Stimulated activated memory B cell treated with anti-CD40 and anti-IgM and Interleukin-4, amounts not matched to agents 10 μg/mL and 1 μg/mL and 100 μg/mL, for 72 hours (primary cell): ENCODE measurements at regions not wholly inside any gene's neighbourhood (a gene's known extent, or its start where the extent isn't known, plus 50 kb on each side); places are given as distances from the start of the nearest gene placed in this dataset.

Source experiments
- ATAC-seq: fragments of 150-1000 bp; cut with Tn5 transposase; 2 replicates; pipeline ENCODE4 v1.10.0; 2021
- H3K27ac Mint-ChIP-seq: one replicate; pipeline ENCODE4 v1.8.0; 2022; ENCODE audit warnings: mild to moderate bottlenecking, mixed read lengths
- H3K27me3 Mint-ChIP-seq: one replicate; pipeline ENCODE4 v1.8.0; 2022; ENCODE audit warnings: mixed read lengths
- H3K36me3 Mint-ChIP-seq: one replicate; pipeline ENCODE4 v1.8.0; 2022; ENCODE audit warnings: mixed read lengths
- H3K4me1 Mint-ChIP-seq: one replicate; pipeline ENCODE4 v1.8.0; 2022; ENCODE audit warnings: mixed read lengths
- H3K4me3 Mint-ChIP-seq: one replicate; pipeline ENCODE4 v1.8.0; 2022; ENCODE audit warnings: mild to moderate bottlenecking, moderate library complexity, mixed read lengths
- H3K9me3 Mint-ChIP-seq: one replicate; pipeline ENCODE4 v1.8.0; 2022; ENCODE audit warnings: mixed read lengths

- ATAC-seq, result no peak
- Mint-ChIP-seq H3K27ac (no peak overlapping the region), H3K4me1 (no peaks in the 10 kb centered on the region), H3K36me3 (no peaks in the 10 kb centered on the region), H3K4me3 (no peak overlapping the region), H3K9me3 (no peaks in the 10 kb centered on the region), H3K27me3 (no peaks in the 10 kb centered on the region)
These were observed 527.1 kb upstream of the MARCKS start for GRCh38 chr6:113329942-113330635.

GRCh38 chr6:113330636-113330946 lies 526.6 kb upstream of the MARCKS start:
- H3K27me3 Mint-ChIP-seq, result no peaks in the 10 kb centered on the region
- no peaks in the 10 kb centered on the region for H3K4me1 Mint-ChIP-seq
- no peak for ATAC-seq
- H3K27ac Mint-ChIP-seq, result no peak overlapping the region
- H3K9me3 Mint-ChIP-seq, result no peaks in the 10 kb centered on the region
- H3K4me3 Mint-ChIP-seq, result no peak overlapping the region
- H3K36me3 Mint-ChIP-seq, result no peaks in the 10 kb centered on the region

GRCh38 chr6:113331021-113331420 lies 526.1 kb upstream of the MARCKS start:
- no peaks in the 10 kb centered on the region for H3K27me3 Mint-ChIP-seq
- H3K4me3 Mint-ChIP-seq, result no peak overlapping the region
- ATAC-seq, result no peak
- H3K4me1 Mint-ChIP-seq, result no peaks in the 10 kb centered on the region
- no peaks in the 10 kb centered on the region for H3K36me3 Mint-ChIP-seq
- no peak overlapping the region for H3K27ac Mint-ChIP-seq
- no peaks in the 10 kb centered on the region for H3K9me3 Mint-ChIP-seq

- Mint-ChIP-seq H3K4me1 (peaks cover 13% of the 10 kb centered on the region), H3K36me3 (no peaks in the 10 kb centered on the region)
These were observed 518.5 kb upstream of the MARCKS start for GRCh38 chr6:113338644-113339043.

GRCh38 chr6:113339209-113339608 lies 517.9 kb upstream of the MARCKS start:
- Mint-ChIP-seq H3K27me3 (no peaks in the 10 kb centered on the region), H3K4me3 (no peak overlapping the region), H3K27ac (no peak overlapping the region), H3K4me1 (peaks cover 13% of the 10 kb centered on the region), H3K36me3 (no peaks in the 10 kb centered on the region), H3K9me3 (no peaks in the 10 kb centered on the region)
- ATAC-seq, result no peak

More at GRCh38 chr6:113338644-113339043, 518.5 kb upstream of the MARCKS start:
- Mint-ChIP-seq H3K27ac (no peak overlapping the region), H3K27me3 (no peaks in the 10 kb centered on the region), H3K4me3 (no peak overlapping the region), H3K9me3 (no peaks in the 10 kb centered on the region)
- ATAC-seq, result no peak

- Mint-ChIP-seq H3K9me3 (no peaks in the 10 kb centered on the region), H3K36me3 (no peaks in the 10 kb centered on the region), H3K4me1 (peaks cover 13% of the 10 kb centered on the region), H3K4me3 (peak overlapping the region; percentile 22), H3K27ac (peak overlapping the region; percentile 39), H3K27me3 (no peaks in the 10 kb centered on the region)
- peak; percentile 73 for ATAC-seq
These were observed 516.8 kb upstream of the MARCKS start for GRCh38 chr6:113340371-113340770.

- Mint-ChIP-seq H3K4me3 (no peak overlapping the region), H3K27me3 (no peaks in the 10 kb centered on the region)
These were observed 513.2 kb upstream of the MARCKS start for GRCh38 chr6:113343940-113344339.

GRCh38 chr6:113344969-113345368 lies 512.2 kb upstream of the MARCKS start:
- no peaks in the 10 kb centered on the region for H3K27me3 Mint-ChIP-seq
- no peak for ATAC-seq
- H3K4me1 Mint-ChIP-seq, result peaks cover 5% of the 10 kb centered on the region
- no peak overlapping the region for H3K27ac Mint-ChIP-seq
- H3K36me3 Mint-ChIP-seq, result no peaks in the 10 kb centered on the region
- no peaks in the 10 kb centered on the region for H3K9me3 Mint-ChIP-seq
- H3K4me3 Mint-ChIP-seq, result no peak overlapping the region

More at GRCh38 chr6:113343940-113344339, 513.2 kb upstream of the MARCKS start:
- Mint-ChIP-seq H3K9me3 (no peaks in the 10 kb centered on the region), H3K27ac (no peak overlapping the region), H3K4me1 (peaks cover 13% of the 10 kb centered on the region), H3K36me3 (no peaks in the 10 kb centered on the region)
- no peak for ATAC-seq

- no peaks in the 10 kb centered on the region for H3K27me3 Mint-ChIP-seq
- H3K9me3 Mint-ChIP-seq, result no peaks in the 10 kb centered on the region
- no peaks in the 10 kb centered on the region for H3K36me3 Mint-ChIP-seq
- no peak overlapping the region for H3K27ac Mint-ChIP-seq
- H3K4me3 Mint-ChIP-seq, result no peak overlapping the region
- no peak for ATAC-seq
- peaks cover 7% of the 10 kb centered on the region for H3K4me1 Mint-ChIP-seq
These were observed 509.7 kb upstream of the MARCKS start for GRCh38 chr6:113347436-113347835.

- Mint-ChIP-seq H3K36me3 (no peaks in the 10 kb centered on the region), H3K27me3 (no peaks in the 10 kb centered on the region), H3K4me3 (no peak overlapping the region), H3K27ac (no peak overlapping the region), H3K4me1 (peaks cover 7% of the 10 kb centered on the region), H3K9me3 (no peaks in the 10 kb centered on the region)
- ATAC-seq, result no peak
These were observed 506.7 kb upstream of the MARCKS start for GRCh38 chr6:113350461-113350860.

GRCh38 chr6:113351173-113351834 lies 505.8 kb upstream of the MARCKS start:
- no peak overlapping the region for H3K4me3 Mint-ChIP-seq
- no peaks in the 10 kb centered on the region for H3K9me3 Mint-ChIP-seq
- no peak overlapping the region for H3K27ac Mint-ChIP-seq
- peaks cover 2% of the 10 kb centered on the region for H3K27me3 Mint-ChIP-seq
- no peak for ATAC-seq
- peaks cover 7% of the 10 kb centered on the region for H3K4me1 Mint-ChIP-seq
- H3K36me3 Mint-ChIP-seq, result no peaks in the 10 kb centered on the region

GRCh38 chr6:113352029-113352801 lies 504.9 kb upstream of the MARCKS start:
- ATAC-seq, result no peak
- H3K27ac Mint-ChIP-seq, result no peak overlapping the region
- H3K4me3 Mint-ChIP-seq, result no peak overlapping the region
- H3K36me3 Mint-ChIP-seq, result no peaks in the 10 kb centered on the region
- no peaks in the 10 kb centered on the region for H3K9me3 Mint-ChIP-seq
- peaks cover 9% of the 10 kb centered on the region for H3K27me3 Mint-ChIP-seq
- H3K4me1 Mint-ChIP-seq, result peaks cover 7% of the 10 kb centered on the region

- peaks cover 9% of the 10 kb centered on the region for H3K27me3 Mint-ChIP-seq
- H3K27ac Mint-ChIP-seq, result no peak overlapping the region
- no peak for ATAC-seq
- H3K4me3 Mint-ChIP-seq, result no peak overlapping the region
- peaks cover 7% of the 10 kb centered on the region for H3K4me1 Mint-ChIP-seq
- no peaks in the 10 kb centered on the region for H3K36me3 Mint-ChIP-seq
- H3K9me3 Mint-ChIP-seq, result no peaks in the 10 kb centered on the region
These were observed 504.3 kb upstream of the MARCKS start for GRCh38 chr6:113352831-113353230.

GRCh38 chr6:113353392-113353791 lies 503.8 kb upstream of the MARCKS start:
- Mint-ChIP-seq H3K9me3 (no peaks in the 10 kb centered on the region), H3K4me3 (no peak overlapping the region), H3K4me1 (peaks cover 7% of the 10 kb centered on the region), H3K27ac (no peak overlapping the region), H3K36me3 (no peaks in the 10 kb centered on the region), H3K27me3 (peaks cover 9% of the 10 kb centered on the region)
- ATAC-seq, result no peak

- Mint-ChIP-seq H3K27ac (no peak overlapping the region), H3K4me3 (no peak overlapping the region), H3K9me3 (no peaks in the 10 kb centered on the region), H3K36me3 (no peaks in the 10 kb centered on the region), H3K4me1 (peaks cover 7% of the 10 kb centered on the region), H3K27me3 (peaks cover 9% of the 10 kb centered on the region)
- no peak for ATAC-seq
These were observed 502.8 kb upstream of the MARCKS start for GRCh38 chr6:113354204-113354895.
